GM21360 (cell line): ENCODE measurements at regions not wholly inside any gene's neighbourhood (a gene's known extent, or its start where the extent isn't known, plus 50 kb on each side); places are given as distances from the start of the nearest gene placed in this dataset.
"Not testable (repeated sequence)": the region's sequence is repeated elsewhere in the genome, so short reads cannot be mapped to it uniquely, and the experiment has no call there.

Experiments
- ATAC-seq: cut with Tn5 transposase; IDR thresholded peaks from one replicate; pipeline ENCODE4 v1.9.1; 2021; ENCODE audit warnings: mild to moderate bottlenecking, moderate library complexity; ENCODE audit not compliant: unreplicated experiment

DNA sequence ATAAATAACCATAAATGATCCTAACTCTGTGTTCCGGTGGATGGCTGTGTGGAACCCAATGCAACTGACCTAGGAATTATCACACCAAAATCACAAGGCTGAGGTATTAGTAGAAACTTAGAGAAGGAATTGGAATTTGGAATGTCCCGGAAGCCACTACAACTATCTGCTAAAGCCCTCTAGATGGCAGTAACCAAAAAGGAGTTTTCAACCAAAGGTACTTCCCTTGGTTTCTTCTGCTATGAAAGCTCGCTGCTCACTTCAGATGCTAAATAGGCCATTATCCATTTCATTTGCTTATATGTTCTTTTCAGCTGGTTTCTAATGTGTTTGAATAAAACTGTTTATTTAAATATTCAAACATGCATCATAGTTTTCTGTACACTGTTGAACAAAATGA lies 1589.1 kb upstream of the SPRY2 start:
- ATAC-seq: no peak

- ATAC-seq: no peak
Measured at GRCh38 chr13:81927347-81927746, 1586.4 kb upstream of the SPRY2 start.

GRCh38 chr13:81917810-81918209 lies 1576.9 kb upstream of the SPRY2 start:
- no peak for ATAC-seq

DNA sequence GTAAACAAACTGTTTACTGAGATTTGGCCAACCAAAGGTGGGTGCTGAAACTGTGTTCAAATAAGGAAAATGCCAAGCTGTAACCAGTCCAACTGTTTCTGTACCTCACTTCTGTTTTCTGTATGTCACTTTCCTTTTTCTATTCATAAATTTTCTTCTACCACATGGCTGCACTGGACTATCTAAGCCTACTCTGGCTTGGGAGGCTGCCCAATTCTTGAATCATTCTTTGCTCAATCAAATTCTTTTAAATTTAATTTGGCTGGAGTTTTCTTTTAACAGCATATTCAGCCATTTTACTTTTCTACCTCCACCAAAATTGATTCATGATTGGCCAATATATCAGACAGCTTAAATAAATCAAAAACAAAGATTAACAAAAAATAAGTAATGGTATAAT lies 1575.5 kb upstream of the SPRY2 start:
- no peak for ATAC-seq

DNA sequence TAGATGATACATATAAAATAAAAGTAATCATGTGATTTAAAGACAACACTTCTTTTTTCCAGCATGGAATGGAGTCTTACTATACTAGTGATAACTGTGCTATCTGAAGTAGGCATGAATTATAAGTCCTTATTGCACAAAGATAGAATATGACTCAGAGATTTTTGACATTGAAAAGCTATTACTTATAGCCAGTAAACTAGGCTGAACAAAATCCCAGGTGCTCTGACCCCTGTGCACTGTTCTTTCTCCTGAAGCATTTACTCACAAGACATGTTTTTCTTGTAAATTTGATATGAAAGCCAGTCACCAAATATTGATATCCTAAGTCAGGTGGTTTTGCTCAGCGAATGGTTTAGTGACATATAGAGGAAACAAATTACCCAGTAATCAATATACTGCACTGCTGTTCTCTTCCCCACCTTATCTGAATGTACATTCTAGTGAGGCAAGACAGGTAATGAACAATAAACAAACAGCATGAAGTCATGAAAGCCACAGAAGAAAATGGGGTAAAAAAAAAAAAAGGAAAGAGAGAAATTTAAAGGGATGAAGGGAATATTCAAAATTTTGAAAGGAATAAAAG lies 1567.0 kb upstream of the SPRY2 start:
- ATAC-seq: no peak

GRCh38 chr13:81888855-81889254 lies 1547.9 kb upstream of the SPRY2 start:
- no peak for ATAC-seq

GRCh38 chr13:81874681-81875661 lies 1534.0 kb upstream of the SPRY2 start:
- ATAC-seq: no peak

GRCh38 chr13:81874253-81874652 lies 1533.3 kb upstream of the SPRY2 start:
- no peak for ATAC-seq

- no peak for ATAC-seq
Measured at GRCh38 chr13:81872581-81872980, 1531.7 kb upstream of the SPRY2 start.

GRCh38 chr13:81871751-81872325 lies 1530.9 kb upstream of the SPRY2 start:
- ATAC-seq: not testable (repeated sequence)

- no peak for ATAC-seq
Measured at GRCh38 chr13:81848291-81848690, 1507.4 kb upstream of the SPRY2 start.

DNA sequence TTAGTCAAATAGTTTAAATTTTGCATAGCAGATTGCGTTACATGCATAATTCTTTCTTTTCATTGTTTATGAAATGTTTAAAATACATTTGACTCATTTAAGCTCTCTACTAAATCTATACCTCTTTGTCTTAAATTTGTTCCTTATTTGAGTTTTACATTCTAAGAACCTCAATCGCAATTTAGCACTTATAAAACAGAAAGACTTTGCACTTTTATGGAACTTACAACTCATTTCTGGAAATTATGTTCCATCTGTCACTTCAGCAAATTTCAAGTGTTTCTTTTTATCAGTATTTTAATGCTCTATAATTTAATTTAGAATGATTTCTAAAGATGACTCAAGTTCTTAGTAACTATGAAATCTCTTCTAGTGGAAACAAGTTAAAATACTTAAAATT lies 1505.8 kb upstream of the SPRY2 start:
- no peak for ATAC-seq

DNA sequence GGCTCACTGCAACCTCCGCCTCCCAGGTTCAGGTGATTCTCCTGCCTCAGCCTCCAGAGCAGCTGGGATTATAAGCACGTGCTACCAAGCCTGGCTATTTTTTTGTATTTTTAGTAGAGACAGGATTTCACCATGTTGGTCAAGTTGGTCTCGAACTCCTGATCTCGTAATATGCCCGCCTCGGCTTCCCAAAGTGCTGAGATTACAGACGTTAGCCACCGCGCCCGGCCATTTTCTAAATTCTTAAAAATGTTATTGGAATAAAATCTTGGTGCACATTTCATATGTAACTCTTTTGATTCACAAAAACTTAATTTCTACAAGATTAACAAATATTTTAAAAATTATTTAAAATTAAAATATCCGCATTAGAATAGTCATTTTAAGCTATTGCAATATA lies 1480.3 kb upstream of the SPRY2 start:
- no peak for ATAC-seq

DNA sequence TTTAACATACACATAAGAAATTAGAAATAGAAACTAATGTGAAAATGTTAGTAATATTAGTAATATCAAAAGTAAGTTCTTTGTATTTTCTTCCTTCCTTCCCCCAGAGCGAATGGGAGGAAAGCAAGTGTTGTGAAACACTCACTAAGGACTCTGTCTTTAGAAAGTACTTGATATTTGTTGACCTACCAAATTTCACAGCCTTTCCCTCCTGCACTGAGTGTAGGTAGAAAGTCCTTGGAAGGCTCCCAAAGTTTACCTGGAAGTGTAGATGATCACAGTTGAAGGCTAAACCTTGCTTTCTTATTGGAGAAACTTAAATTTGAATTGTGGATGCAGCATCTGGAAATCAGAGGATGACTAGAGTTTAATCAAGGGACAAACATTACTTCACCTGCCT lies 1459.5 kb upstream of the SPRY2 start:
- no peak for ATAC-seq

DNA sequence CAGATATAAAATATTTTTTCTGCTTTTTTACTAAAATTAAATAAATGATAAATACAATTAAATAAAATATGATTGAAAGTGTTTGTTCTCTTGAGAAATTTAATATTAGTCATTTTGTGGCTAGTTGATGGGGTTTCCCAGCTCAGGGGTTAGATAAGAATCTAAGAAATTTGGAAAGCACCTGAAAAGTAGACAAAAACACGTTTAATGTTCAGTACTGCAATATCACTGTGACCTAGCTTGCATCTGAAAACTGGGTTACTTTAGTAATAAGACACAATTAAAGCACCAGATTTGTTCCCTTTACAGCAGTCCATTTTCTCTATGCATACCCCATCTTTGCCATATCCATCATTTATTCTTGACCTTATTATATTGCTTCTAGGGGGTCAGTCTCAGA lies 1454.8 kb upstream of the SPRY2 start:
- no peak for ATAC-seq

- no peak for ATAC-seq
Measured at GRCh38 chr13:81791641-81792040, 1450.7 kb upstream of the SPRY2 start.

DNA sequence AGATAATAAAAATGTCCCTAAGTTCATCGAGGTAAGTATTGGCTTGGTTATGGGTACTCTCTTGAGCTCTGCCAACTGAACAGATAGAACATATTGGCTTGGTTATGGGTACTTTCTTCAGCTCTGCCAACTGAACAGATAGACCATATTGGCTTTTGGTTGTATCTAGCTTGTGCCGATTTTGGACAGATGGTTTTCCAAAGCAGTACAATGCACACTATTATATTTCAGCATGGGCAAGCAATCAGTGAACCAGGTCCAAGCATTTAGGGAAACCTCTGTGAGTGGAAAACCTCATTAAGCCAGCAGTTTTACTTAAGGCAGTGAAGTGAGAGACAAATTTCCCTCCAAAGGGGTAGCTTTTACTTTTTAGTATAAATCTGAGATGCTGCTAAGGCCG lies 1440.5 kb upstream of the SPRY2 start:
- ATAC-seq: no peak

DNA sequence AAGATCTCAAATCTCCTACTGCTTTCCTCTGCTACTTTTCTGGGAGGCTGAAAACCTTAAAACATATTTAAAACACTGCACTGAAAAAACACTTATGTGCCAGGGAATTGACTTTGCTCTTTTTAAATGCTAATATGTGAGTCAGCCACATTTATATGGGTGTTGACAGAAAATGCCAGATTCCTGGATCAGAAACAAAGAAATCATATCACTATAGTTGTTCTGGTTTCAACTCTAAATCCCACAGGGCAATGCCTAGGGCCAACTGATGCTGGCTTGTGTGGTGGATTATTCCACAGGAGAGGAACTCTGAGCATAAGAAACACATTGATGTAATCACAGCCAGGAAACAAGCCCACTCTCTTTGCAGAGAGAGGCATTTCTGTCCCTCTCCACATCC lies 1439.0 kb upstream of the SPRY2 start:
- no peak for ATAC-seq

DNA sequence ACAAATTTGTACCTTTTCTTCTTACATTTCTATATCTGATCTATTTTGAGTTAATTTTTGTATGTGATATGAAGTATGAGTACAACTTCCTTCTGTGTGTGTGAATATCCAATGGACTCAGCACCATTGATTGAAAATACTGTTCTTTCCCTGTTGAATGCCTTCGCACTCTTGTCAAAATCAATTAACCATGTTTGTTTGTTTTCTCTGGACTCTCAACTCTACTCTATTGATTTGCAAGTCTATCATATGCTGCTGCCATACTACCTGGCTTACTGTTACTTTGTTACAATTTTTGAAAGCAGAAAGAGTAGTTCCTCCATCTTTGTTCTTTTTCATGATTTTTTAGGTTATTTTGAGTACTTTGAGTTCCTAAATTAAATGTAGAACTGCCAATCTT lies 1437.4 kb upstream of the SPRY2 start:
- no peak for ATAC-seq

- ATAC-seq: no peak
Measured at GRCh38 chr13:81773263-81773662, 1432.3 kb upstream of the SPRY2 start.

DNA sequence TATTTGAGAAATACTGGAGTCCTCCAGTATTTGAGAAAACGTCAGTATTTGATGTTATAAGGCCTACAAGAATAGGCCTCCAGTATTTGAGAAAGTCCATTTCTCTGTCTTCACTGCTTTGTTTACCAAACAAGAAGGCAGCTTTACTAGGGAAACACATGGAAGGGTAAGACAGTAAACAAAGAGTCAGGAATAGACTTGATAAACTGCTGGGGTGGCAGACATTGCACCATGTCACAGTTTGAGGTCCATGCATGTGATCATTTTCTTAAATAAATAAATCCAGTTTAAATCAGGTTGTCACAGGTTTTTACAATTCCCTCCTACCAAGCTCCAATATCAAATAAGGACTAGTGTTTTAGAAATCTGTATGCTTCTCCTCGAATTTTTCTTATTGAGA lies 1431.0 kb upstream of the SPRY2 start:
- ATAC-seq: no peak

DNA sequence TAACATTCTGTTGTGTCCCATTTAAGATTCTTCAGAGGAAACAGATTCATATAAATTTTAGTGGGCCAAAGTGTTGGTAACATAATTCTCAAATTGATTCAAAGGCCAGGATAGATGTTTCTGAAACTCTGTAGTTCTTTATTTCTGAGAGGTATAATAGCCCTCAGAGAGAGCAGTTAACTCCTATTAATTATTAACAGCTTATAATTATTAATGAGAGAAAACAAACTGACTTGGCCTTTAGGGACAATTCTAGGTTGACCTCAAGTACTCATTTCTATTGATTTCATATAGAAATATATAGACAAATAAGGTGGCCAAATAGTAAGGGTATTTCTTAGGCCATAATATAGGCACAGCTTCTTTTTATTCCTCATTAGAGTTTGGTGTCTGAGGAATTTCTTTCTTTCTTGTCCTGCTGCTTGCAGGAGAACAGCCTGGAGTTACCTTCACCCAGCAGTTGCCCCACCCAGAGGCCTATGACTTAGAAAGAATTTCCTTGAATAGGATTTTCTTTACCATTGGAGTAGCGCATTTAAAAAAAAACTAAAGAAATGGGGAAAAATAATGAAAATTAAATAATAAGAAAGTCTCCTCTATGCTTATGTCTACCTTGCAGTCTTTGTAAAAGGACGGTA lies 1430.1 kb upstream of the SPRY2 start:
- no peak for ATAC-seq
